ENCODE measurements at regions not wholly inside any gene's neighbourhood (a gene's known extent, or its start where the extent isn't known, plus 50 kb on each side); places are given as distances from the start of the nearest gene placed in this dataset.

DNA sequence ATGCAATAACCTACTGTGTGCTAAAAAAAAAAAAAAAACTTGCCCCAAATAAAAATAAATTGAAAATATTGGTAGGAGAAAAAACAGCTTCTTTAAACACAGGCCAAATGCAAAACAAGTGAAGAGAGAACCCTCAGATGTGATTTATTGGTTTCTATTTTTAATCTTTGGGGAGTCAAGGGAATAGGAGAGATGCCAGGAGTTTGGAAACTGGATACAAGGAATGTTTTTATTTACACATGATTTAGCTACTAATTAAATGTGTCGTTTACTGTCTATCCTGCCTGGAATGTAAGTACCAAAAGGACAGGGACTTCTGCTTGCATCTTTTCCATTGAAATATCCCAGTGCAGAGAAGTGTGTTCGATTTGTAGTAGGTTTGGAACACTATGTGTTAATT lies 810.7 kb downstream of the MAFB start:
- TF ChIP-seq POLR2AphosphoS5 (IDR thresholded peaks at IDR 0.05; ENCODE audit: low read depth, low read length) = no peak
- no peak for TF ChIP-seq SP1 (IDR thresholded peaks at IDR 0.05; ENCODE audit: low read depth, low read length)
- TF ChIP-seq CEBPB (IDR thresholded peaks at IDR 0.05; ENCODE audit: low read depth, low read length) = no peak
